Neural crest cell (in vitro differentiated cells): ENCODE measurements at regions not wholly inside any gene's neighbourhood (a gene's known extent, or its start where the extent isn't known, plus 50 kb on each side); places are given as distances from the start of the nearest gene placed in this dataset.

ENCODE experiments used
- DNase-seq: peaks from one replicate; pipeline ENCODE4 v3.0.0; 2021; ENCODE audit warnings: low read depth, mixed read lengths, low spot score
- H3K27ac Mint-ChIP-seq: one replicate; pipeline ENCODE4 v1.8.0; 2021; ENCODE audit warnings: mild to moderate bottlenecking, mixed read lengths; ENCODE audit not compliant: unreplicated experiment
- H3K27me3 Mint-ChIP-seq: 2 replicates; pipeline ENCODE4 v1.8.0; 2021; ENCODE audit warnings: low read depth, mild to moderate bottlenecking, mixed read lengths
- H3K36me3 Mint-ChIP-seq: 2 replicates; pipeline ENCODE4 v1.8.0; 2021; ENCODE audit warnings: low read depth, mild to moderate bottlenecking, mixed read lengths
- H3K4me1 Mint-ChIP-seq: 2 replicates; pipeline ENCODE4 v1.8.0; 2021; ENCODE audit warnings: mixed read lengths
- H3K4me3 Mint-ChIP-seq: one replicate; pipeline ENCODE4 v1.8.0; 2021; ENCODE audit warnings: mild to moderate bottlenecking, mixed read lengths
- H3K9me3 Mint-ChIP-seq: 2 replicates; pipeline ENCODE4 v1.8.0; 2021; ENCODE audit warnings: mixed read lengths
- CTCF ChIP-seq: fragments of 200-600 bp; sonication (generic); conservative IDR thresholded peaks from 2 replicates; pipeline ENCODE4 v1.5.0; 2021; ENCODE audit warnings: antibody characterized with exemption, mild to moderate bottlenecking

DNA sequence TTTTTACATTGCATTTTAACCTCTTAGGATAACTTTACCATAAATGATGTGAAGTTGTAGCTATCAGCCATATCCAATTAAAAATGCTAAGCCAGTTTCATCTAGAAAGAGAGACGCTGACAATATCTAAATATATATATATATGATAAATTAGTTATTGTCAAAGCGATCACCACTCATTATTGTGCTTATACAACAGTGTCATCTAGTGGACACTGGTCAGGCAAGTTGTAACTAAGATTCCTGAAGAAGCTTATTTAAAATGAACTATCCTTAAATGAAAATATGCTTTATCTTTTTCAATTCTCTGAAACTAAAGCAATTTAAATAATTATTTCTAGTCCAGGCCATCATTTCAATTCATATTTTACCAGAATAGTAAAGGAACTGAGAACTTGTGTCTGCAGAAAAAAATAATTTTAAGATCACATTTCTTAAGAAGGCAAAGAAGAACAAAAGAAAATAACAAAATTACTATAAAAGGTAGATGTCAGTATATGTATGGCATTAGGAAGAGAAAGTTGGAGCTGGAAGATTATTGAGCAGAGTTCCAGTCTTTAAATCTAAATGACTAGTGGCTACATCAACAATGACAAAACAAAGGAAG is 193.3 kb upstream of the SNX7 start:
- Mint-ChIP-seq H3K27me3 (no peaks in the 10 kb centered on the region), H3K9me3 (no peaks in the 10 kb centered on the region), H3K4me1 (no peaks in the 10 kb centered on the region), H3K27ac (no peak overlapping the region), H3K36me3 (no peaks in the 10 kb centered on the region), H3K4me3 (no peak overlapping the region)
- no peak for DNase-seq
- TF ChIP-seq CTCF, result peak; percentile 94

DNA sequence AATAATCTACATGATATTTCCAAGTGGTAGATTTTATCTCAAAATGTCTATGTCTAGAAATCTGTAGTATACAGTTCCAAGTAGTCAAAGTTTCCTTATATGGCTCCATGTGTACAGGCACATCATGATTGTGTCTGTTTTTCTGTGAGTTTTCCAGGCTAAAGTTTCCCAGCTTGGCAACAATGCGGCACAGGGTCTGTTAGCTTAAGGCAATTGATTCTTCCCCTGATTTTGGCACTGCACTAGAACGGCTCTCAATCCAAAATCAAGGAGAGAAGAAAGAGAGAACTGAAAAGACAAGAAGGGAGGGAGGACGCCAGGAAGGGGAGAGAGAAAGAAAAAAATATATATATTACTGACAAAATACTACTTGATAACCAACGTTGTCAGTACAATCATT is 193.9 kb upstream of the SNX7 start:
- Mint-ChIP-seq H3K9me3 (no peaks in the 10 kb centered on the region), H3K4me3 (no peak overlapping the region), H3K27ac (no peak overlapping the region)

GRCh38 chr1:98467122-98467521 is 194.4 kb upstream of the SNX7 start:
- H3K27me3 Mint-ChIP-seq, result no peaks in the 10 kb centered on the region
- no peaks in the 10 kb centered on the region for H3K36me3 Mint-ChIP-seq
- H3K4me3 Mint-ChIP-seq, result no peak overlapping the region
- no peaks in the 10 kb centered on the region for H3K4me1 Mint-ChIP-seq
- no peak for DNase-seq
- TF ChIP-seq CTCF, result no peak
- H3K9me3 Mint-ChIP-seq, result no peaks in the 10 kb centered on the region
- no peak overlapping the region for H3K27ac Mint-ChIP-seq

More for the DNA sequence above, 193.9 kb upstream of the SNX7 start:
- TF ChIP-seq CTCF, result no peak
- Mint-ChIP-seq H3K27me3 (no peaks in the 10 kb centered on the region), H3K4me1 (no peaks in the 10 kb centered on the region), H3K36me3 (no peaks in the 10 kb centered on the region)
- no peak for DNase-seq

- no peak overlapping the region for H3K27ac Mint-ChIP-seq
- peaks cover 6% of the 10 kb centered on the region for H3K4me1 Mint-ChIP-seq
- H3K4me3 Mint-ChIP-seq, result no peak overlapping the region
- H3K9me3 Mint-ChIP-seq, result no peaks in the 10 kb centered on the region
- no peaks in the 10 kb centered on the region for H3K27me3 Mint-ChIP-seq
- TF ChIP-seq CTCF, result no peak
- no peak for DNase-seq
- no peaks in the 10 kb centered on the region for H3K36me3 Mint-ChIP-seq
Measured at GRCh38 chr1:98461873-98462385, 199.6 kb upstream of the SNX7 start.

GRCh38 chr1:98460136-98460535 is 201.4 kb upstream of the SNX7 start:
- Mint-ChIP-seq H3K9me3 (no peaks in the 10 kb centered on the region), H3K4me3 (no peak overlapping the region), H3K4me1 (peaks cover 6% of the 10 kb centered on the region), H3K27me3 (no peaks in the 10 kb centered on the region), H3K27ac (no peak overlapping the region), H3K36me3 (no peaks in the 10 kb centered on the region)
- DNase-seq, result no peak
- no peak for TF ChIP-seq CTCF
